22Rv1 (cell line): ENCODE measurements at regions not wholly inside any gene's neighbourhood (a gene's known extent, or its start where the extent isn't known, plus 50 kb on each side); places are given as distances from the start of the nearest gene placed in this dataset.

Source experiments
- H3K27ac ChIP-seq: fragments of 450-650 bp; 2 replicates; pipeline ENCODE4 v1.5.1; 2017
- ZFX ChIP-seq: fragments of 450-650 bp; IDR thresholded peaks from 2 replicates; pipeline ENCODE4 v1.6.1; 2017; ENCODE audit warnings: antibody characterized with exemption, borderline replicate concordance
- TF ChIP-seq, protein P1 (sequence below): fragments of 450-650 bp; IDR thresholded peaks from 2 replicates; pipeline ENCODE4 v1.5.1; 2017; ENCODE audit warnings: mild to moderate bottlenecking

DNA sequence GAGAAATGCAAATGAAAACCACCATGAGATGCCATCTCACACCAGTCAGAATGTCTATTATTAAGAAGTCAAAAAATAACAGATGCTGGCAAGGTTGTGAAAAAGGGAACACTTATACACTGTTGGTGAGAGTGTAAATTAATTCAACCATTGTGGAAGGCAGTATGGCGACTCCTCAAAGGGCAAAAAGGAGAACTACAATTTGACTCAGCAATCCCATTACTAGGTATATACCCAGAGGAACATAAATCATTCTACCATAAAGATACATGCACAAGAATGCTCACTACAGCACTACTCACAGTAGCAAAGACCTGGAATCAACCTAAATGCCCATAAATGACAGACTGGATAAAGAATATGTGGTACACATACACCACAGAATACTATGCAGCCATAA is 161.1 kb upstream of the PDGFD start:
- TF ChIP-seq ZFX = no peak
- TF ChIP-seq, protein P1, sequence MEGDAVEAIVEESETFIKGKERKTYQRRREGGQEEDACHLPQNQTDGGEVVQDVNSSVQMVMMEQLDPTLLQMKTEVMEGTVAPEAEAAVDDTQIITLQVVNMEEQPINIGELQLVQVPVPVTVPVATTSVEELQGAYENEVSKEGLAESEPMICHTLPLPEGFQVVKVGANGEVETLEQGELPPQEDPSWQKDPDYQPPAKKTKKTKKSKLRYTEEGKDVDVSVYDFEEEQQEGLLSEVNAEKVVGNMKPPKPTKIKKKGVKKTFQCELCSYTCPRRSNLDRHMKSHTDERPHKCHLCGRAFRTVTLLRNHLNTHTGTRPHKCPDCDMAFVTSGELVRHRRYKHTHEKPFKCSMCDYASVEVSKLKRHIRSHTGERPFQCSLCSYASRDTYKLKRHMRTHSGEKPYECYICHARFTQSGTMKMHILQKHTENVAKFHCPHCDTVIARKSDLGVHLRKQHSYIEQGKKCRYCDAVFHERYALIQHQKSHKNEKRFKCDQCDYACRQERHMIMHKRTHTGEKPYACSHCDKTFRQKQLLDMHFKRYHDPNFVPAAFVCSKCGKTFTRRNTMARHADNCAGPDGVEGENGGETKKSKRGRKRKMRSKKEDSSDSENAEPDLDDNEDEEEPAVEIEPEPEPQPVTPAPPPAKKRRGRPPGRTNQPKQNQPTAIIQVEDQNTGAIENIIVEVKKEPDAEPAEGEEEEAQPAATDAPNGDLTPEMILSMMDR = no peak
- H3K27ac ChIP-seq = no peak overlapping the region

DNA sequence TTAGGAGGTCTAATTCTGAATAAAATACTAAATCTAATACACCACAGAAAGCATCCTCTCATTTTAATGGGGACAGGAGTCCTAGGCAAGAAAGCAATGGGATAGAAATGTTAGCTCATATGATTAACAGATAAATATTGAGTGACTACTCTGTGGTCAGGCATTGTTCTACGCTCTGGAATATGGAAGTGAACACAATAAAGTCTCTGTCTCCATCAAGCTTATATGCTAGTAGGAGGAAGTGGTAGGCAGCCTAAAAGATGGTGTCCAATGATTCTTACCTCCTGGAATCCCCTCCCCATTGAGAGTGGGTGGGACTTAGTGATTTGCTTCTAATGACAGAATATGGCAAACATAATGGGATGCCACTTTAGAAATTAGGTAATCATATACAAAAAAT is 160.3 kb upstream of the PDGFD start:
- TF ChIP-seq, protein P1 = no peak
- TF ChIP-seq ZFX = no peak
- no peak overlapping the region for H3K27ac ChIP-seq

DNA sequence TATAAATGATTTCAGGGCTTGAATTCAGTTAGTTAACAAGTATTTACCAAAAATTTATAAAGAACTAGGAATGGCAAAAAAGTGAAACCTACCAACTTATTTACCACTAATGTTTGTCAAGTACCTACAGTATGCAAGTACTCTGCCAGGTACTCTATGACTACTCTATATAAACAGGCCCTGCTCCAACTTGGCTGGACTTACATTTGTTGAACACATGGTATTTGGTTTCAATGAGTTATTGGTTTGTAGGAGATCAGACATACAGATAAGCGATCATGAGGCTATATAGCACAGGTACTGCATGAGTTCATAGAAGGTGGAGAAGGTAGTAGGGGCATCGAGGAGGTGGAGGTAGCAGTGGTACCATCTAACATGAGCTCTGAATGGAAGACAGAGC is 159.9 kb upstream of the PDGFD start:
- 0 out of 2 replicates have a peak overlapping the region, but pooled peaks have one; percentile 31 for H3K27ac ChIP-seq
- no peak for TF ChIP-seq ZFX
- TF ChIP-seq, protein P1 = no peak

DNA sequence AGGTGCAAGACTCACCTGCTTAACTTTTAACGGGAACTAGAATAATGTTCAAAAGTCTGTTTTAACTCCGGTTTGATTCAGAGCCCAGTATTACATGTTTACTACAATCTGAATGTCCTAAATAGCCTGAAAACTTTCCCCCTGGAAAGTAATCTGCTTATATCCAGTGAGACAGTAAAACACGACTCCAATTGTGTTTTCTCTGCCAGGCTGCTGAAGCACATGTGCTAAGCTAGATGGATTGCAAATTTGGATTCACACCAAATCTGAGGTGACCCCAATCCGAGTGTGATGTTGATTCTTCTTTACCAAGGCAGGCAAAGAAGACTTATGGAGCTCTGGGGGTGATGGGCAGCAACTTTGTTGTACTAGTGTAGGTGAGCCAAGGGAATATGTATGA is 158.7 kb upstream of the PDGFD start:
- no peak overlapping the region for H3K27ac ChIP-seq
- TF ChIP-seq ZFX = no peak
- TF ChIP-seq, protein P1 = no peak

DNA sequence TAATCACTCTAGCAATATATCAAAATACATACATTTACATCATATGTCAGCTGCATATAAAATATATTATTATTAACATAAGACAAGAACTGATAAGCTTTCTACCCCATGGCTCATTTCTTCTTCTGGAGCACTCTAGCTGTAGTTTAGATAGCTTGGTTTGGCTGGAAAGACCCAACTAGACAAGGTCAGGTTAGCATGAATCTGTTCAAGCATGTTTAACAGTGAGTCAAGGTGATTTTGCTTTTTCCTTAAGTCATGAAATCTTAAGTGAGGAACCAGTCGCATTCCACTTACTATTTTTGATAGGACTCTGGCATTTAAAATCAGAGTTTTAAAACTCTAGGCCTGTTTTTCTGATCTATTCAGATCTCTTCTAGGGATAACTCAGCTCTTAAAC is 157.0 kb upstream of the PDGFD start:
- H3K27ac ChIP-seq = no peak overlapping the region
- TF ChIP-seq, protein P1 = no peak
- no peak for TF ChIP-seq ZFX

DNA sequence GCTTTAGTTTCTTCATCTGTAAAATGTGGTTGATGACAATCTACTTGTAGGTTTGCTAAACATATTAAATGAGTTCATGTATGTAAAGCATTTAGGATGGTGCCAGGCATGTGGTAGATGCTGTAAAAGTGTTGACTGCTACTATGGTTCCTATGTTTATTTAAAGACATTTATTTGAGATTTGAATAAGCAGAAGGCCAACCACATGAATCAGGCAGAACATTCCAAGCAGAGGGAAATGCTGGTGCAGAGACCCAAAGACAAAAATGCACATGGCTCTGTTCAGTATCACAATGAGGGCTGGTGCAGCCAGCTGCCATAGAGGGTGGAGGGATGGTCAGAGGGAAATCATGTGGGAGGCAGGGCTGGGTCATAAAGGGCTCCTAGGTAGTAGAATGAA is 156.2 kb upstream of the PDGFD start:
- no peak overlapping the region for H3K27ac ChIP-seq
- TF ChIP-seq, protein P1 = no peak
- no peak for TF ChIP-seq ZFX

DNA sequence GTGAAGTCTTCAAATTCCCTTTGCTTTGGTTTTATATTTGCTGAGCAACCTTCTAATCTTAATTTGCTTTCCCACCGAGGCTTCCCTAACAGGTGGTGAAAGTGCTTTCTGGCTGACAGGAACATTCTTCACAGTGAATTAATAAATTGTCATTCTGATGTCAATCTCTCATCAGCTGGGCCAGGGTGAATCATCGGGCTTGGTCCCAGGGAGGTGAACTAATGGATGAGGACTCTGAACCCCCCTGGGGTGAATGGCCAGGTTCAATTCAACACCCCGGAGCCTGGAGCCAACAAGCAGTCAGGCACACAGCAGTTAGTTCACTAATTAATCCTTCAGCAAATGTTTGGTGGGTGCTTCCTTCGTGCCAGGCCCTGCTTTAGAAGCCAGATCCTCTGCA is 155.4 kb upstream of the PDGFD start:
- TF ChIP-seq ZFX = no peak
- TF ChIP-seq, protein P1 = no peak
- H3K27ac ChIP-seq = no peak overlapping the region
